ENCODE measurements at regions not wholly inside any gene's neighbourhood (a gene's known extent, or its start where the extent isn't known, plus 50 kb on each side); places are given as distances from the start of the nearest gene placed in this dataset.

- TF ChIP-seq POLR2A (IDR thresholded peaks at IDR 0.05; ENCODE audit: low read length) (no peak), GATA1 (IDR thresholded peaks at IDR 0.05; ENCODE audit: low read depth, low read length) (no peak)
Observed at GRCh38 chr10:123945325-123945920, 53.8 kb upstream of the CPXM2 start.
